ENCODE measurements at regions not wholly inside any gene's neighbourhood (a gene's known extent, or its start where the extent isn't known, plus 50 kb on each side); places are given as distances from the start of the nearest gene placed in this dataset.

- DNase-seq, result no peak
- Histone ChIP-seq H3K4me1 (peaks cover 0 to 5% (median 3%) of the 10 kb centered on the region in 4 donors), H3K36me3 (no peaks in the 10 kb centered on the region), H3K9me3 (no peaks in the 10 kb centered on the region), H3K27me3 (no peaks in the 10 kb centered on the region), H3K4me3 (no peak overlapping the region), H3K27ac (peak overlapping the region in 1 of 4 donors; percentile 14)
- intact Hi-C loops (cut with DNase I), result no loop called here
- WGBS, 2 donors, result 59 to 61% methylated on average over 10 of the region's 10 CpGs
- TF ChIP-seq CTCF (IDR thresholded peaks at IDR 0.05) (no peak), POLR2A (IDR thresholded peaks at IDR 0.05) (no peak), POLR2AphosphoS5 (IDR thresholded peaks at IDR 0.05) (no peak), EP300 (IDR thresholded peaks at IDR 0.05) (no peak)
Observed at GRCh38 chr15:95669146-95669922, 661.2 kb upstream of the NR2F2 start.

- Histone ChIP-seq H3K27me3 (no peaks in the 10 kb centered on the region), H3K9me3 (no peaks in the 10 kb centered on the region), H3K27ac (no peak overlapping the region), H3K36me3 (no peaks in the 10 kb centered on the region), H3K4me1 (no peaks in the 10 kb centered on the region), H3K4me3 (no peak overlapping the region)
- no peak for DNase-seq
- intact Hi-C loops (cut with DNase I), result no loop called here
- WGBS, 2 donors, result 92 to 93% methylated on average over 4 of the region's 4 CpGs
- no peak for TF ChIP-seq POLR2A (IDR thresholded peaks at IDR 0.05)
- no peak for TF ChIP-seq POLR2AphosphoS5 (IDR thresholded peaks at IDR 0.05)
- no peak for TF ChIP-seq EP300 (IDR thresholded peaks at IDR 0.05)
- TF ChIP-seq CTCF (IDR thresholded peaks at IDR 0.05), result no peak
Observed at GRCh38 chr15:95674031-95674430, 656.5 kb upstream of the NR2F2 start.

- intact Hi-C loops (cut with DNase I), result no loop called here
- no peak for TF ChIP-seq POLR2A (IDR thresholded peaks at IDR 0.05)
- TF ChIP-seq CTCF (IDR thresholded peaks at IDR 0.05), result no peak
- TF ChIP-seq EP300 (IDR thresholded peaks at IDR 0.05), result no peak
- TF ChIP-seq POLR2AphosphoS5 (IDR thresholded peaks at IDR 0.05), result no peak
- no peak for DNase-seq
- WGBS, 2 donors, result 71 to 83% methylated on average over 3 of the region's 3 CpGs
- no peaks in the 10 kb centered on the region for H3K4me1 ChIP-seq
- H3K9me3 ChIP-seq, result no peaks in the 10 kb centered on the region
- no peak overlapping the region for H3K4me3 ChIP-seq
- no peak overlapping the region for H3K27ac ChIP-seq
- H3K27me3 ChIP-seq, result no peaks in the 10 kb centered on the region
- H3K36me3 ChIP-seq, result no peaks in the 10 kb centered on the region
Observed at GRCh38 chr15:95676500-95676899, 654.0 kb upstream of the NR2F2 start.

GRCh38 chr15:95679847-95680582, 650.5 kb upstream of the NR2F2 start:
- Histone ChIP-seq H3K4me1 (no peaks in the 10 kb centered on the region), H3K4me3 (no peak overlapping the region), H3K36me3 (no peaks in the 10 kb centered on the region), H3K9me3 (no peaks in the 10 kb centered on the region), H3K27ac (no peak overlapping the region), H3K27me3 (no peaks in the 10 kb centered on the region)
- intact Hi-C loops (cut with DNase I), result no loop called here
- WGBS, 2 donors, result 88 to 91% methylated on average over 6 of the region's 6 CpGs
- no peak for DNase-seq
- TF ChIP-seq EP300 (IDR thresholded peaks at IDR 0.05), result no peak
- no peak for TF ChIP-seq CTCF (IDR thresholded peaks at IDR 0.05)
- TF ChIP-seq POLR2A (IDR thresholded peaks at IDR 0.05), result no peak
- no peak for TF ChIP-seq POLR2AphosphoS5 (IDR thresholded peaks at IDR 0.05)
